Keratinocyte (primary cell): ENCODE measurements at regions not wholly inside any gene's neighbourhood (a gene's known extent, or its start where the extent isn't known, plus 50 kb on each side); places are given as distances from the start of the nearest gene placed in this dataset.

ENCODE experiments used
- EZH2 ChIP-seq: IDR thresholded peaks from one replicate; pipeline ENCODE4 v1.6.1; 2012; ENCODE audit warnings: inconsistent platforms, mild to moderate bottlenecking, low read length, moderate library complexity
- TF ChIP-seq, protein P1 (sequence below), 3 experiments: IDR thresholded peaks in 1 of 3; conservative IDR thresholded peaks in 1 of 3; optimal IDR thresholded peaks in 1 of 3; 2 replicates in 2 of 3; 3 replicates in 1 of 3; pipeline versions ENCODE3 to v1.5.1; 2011; ENCODE audit warnings: low read length in 3 of 3, mild to moderate bottlenecking in 3 of 3, moderate library complexity in 2 of 3, control low read depth in 1 of 3, inconsistent platforms in 1 of 3; ENCODE audit not compliant: insufficient read depth in 2 of 3; ENCODE audit errors: extremely low read depth in 1 of 3

DNA sequence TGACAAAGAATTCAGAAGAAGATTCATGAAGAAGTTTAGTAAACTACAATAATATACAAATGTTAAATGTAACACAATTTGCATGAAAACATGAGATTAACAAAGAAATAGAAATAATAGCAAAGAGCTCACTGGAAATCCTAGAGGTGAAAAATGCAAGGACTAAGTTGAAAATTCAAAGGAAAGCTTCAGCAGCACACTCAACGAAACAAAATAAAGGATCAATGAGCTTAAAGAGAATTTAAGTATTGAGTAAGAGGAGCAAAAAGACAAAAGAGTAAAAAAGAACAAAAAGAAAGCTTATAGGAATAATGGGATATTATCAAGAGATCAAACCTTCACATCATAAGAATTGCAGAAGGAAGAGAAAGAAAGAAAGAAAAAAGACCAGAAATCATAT is 583.8 kb upstream of the NECTIN3 start:
- TF ChIP-seq, protein P1, sequence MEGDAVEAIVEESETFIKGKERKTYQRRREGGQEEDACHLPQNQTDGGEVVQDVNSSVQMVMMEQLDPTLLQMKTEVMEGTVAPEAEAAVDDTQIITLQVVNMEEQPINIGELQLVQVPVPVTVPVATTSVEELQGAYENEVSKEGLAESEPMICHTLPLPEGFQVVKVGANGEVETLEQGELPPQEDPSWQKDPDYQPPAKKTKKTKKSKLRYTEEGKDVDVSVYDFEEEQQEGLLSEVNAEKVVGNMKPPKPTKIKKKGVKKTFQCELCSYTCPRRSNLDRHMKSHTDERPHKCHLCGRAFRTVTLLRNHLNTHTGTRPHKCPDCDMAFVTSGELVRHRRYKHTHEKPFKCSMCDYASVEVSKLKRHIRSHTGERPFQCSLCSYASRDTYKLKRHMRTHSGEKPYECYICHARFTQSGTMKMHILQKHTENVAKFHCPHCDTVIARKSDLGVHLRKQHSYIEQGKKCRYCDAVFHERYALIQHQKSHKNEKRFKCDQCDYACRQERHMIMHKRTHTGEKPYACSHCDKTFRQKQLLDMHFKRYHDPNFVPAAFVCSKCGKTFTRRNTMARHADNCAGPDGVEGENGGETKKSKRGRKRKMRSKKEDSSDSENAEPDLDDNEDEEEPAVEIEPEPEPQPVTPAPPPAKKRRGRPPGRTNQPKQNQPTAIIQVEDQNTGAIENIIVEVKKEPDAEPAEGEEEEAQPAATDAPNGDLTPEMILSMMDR (optimal IDR thresholded peaks at IDR 0.05 in 1 of 3, IDR thresholded peaks at IDR 0.05 in 1 of 3, conservative IDR thresholded peaks at IDR 0.05 in 1 of 3; ENCODE audit: extremely low read depth in 1 of 3, insufficient read depth in 2 of 3, low read length in 3 of 3), result no peak
- TF ChIP-seq EZH2, result no peak
